ENCODE measurements at regions not wholly inside any gene's neighbourhood (a gene's known extent, or its start where the extent isn't known, plus 50 kb on each side); places are given as distances from the start of the nearest gene placed in this dataset.
A peak's percentile ranks its signal among the peaks of the same experiment; 100 is the strongest.
"Not testable (repeated sequence)": the region's sequence is repeated elsewhere in the genome, so short reads cannot be mapped to it uniquely, and the experiment has no call there.

DNA sequence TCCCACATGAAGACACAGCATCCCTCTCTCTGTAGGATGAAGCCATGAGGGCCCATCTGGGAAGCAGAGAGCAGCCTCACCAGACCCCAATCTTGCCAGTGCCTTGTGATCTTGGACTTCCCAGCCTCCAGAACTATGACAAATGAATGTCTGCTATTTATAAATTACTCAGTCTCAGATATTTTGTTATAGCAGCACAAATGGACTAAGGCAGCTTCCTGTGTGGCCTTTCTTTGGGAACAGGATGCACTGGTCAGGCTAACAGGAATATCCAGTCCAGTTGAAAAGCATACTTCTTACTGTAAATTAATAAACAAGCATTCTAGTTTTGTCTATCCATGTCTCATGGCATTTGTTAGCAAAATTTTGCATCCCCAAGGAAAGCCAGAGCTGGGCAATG lies 134.1 kb upstream of the ETV3 start:
- no peak overlapping the region for H3K4me3 ChIP-seq (ENCODE audit: low read depth, low read length)

DNA sequence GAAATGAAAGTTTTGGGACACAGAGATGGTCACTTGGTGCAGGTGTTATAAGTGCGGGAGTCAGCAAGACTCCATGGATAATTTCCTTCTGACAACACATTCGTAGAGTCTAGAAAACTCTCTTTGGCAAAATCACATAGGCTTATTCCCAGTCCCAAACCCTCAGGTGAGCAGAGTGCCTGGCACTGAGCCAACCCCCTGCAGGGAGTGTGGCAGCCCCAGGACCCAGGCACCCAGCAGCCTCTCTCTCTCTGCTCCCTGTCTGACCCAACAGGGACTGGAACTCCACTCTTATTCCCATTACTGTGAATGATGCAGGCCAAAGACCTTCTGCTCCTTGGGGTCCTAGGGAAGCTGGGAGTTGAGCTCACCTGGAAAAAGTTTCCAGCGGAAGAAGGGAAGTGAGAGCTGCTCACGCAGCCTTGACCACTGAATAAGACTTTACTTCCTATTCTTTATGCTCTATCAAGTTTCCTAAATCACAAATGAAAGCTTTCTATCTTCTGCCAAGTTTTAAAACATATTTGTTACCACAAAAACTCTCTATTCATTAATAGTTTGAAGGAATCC lies 132.6 kb upstream of the ETV3 start:
- TF ChIP-seq, protein P1, sequence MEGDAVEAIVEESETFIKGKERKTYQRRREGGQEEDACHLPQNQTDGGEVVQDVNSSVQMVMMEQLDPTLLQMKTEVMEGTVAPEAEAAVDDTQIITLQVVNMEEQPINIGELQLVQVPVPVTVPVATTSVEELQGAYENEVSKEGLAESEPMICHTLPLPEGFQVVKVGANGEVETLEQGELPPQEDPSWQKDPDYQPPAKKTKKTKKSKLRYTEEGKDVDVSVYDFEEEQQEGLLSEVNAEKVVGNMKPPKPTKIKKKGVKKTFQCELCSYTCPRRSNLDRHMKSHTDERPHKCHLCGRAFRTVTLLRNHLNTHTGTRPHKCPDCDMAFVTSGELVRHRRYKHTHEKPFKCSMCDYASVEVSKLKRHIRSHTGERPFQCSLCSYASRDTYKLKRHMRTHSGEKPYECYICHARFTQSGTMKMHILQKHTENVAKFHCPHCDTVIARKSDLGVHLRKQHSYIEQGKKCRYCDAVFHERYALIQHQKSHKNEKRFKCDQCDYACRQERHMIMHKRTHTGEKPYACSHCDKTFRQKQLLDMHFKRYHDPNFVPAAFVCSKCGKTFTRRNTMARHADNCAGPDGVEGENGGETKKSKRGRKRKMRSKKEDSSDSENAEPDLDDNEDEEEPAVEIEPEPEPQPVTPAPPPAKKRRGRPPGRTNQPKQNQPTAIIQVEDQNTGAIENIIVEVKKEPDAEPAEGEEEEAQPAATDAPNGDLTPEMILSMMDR (IDR thresholded peaks at IDR 0.05; ENCODE audit: low read depth, low read length, missing control alignments), result no peak
- DNase-seq (ENCODE audit: low read depth), result no peak
- H3K4me3 ChIP-seq (ENCODE audit: low read depth, low read length), result no peak overlapping the region

More for the DNA sequence above, 134.1 kb upstream of the ETV3 start:
- no peak for DNase-seq (ENCODE audit: low read depth)
- TF ChIP-seq, protein P1 (IDR thresholded peaks at IDR 0.05; ENCODE audit: low read depth, low read length, missing control alignments), result no peak

DNA sequence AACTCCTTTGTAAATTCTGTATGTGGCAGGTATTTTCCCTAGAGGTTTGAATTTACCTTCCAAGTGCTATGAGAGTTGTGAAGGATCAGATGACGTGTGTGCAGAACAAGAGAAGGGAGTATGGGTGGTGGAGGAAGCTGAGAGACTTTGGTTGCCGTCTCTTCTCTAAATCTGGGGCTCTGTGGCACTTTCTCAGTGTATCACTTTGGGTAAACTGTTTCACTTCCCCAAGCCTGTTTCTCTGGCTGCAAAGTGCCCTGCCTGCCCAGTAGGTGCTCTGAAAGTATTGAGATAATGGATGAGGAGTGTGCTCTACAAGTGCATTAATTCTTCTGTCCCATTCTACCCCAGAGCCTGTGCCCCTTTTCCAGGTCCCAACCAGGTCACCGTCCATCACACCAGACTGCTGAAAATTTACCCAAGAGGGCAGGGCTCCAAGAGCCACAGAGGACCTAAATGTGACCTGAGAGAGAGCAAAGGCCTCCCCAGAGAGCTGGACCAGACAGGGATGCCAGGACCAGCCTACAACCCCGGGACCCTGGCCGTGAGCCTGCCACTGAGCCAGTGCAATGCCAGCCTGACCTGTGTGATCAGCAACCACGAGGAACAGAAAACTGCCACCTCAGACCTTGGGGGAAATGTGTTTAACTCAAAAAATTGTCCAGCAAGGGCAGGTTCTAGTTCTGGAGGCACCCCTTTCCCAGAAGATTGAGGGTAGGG lies 131.6 kb upstream of the ETV3 start:
- no peak overlapping the region for H3K4me3 ChIP-seq (ENCODE audit: low read depth, low read length)
- DNase-seq (ENCODE audit: low read depth), result peak; percentile 12
- TF ChIP-seq, protein P1 (IDR thresholded peaks at IDR 0.05; ENCODE audit: low read depth, low read length, missing control alignments), result no peak

DNA sequence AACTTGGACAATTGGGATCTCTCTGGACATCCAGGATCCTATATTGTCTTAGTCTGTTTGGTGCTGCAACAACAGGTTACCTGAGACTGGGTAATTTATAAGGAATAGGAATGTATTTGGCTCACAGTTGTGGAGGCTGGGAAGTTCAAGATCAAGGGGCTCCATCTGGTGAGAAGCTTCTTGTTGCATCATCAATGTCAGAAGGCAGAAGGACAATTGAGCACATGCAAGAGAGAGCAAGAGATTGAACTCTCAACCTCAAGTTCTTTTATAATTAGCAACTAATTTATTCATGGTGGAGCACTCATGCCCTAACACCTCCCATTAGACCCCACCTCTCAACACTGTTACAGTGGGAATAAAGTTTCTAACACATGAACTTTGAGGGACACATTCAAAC lies 124.7 kb upstream of the ETV3 start:
- DNase-seq (ENCODE audit: low read depth), result no peak
- TF ChIP-seq, protein P1 (IDR thresholded peaks at IDR 0.05; ENCODE audit: low read depth, low read length, missing control alignments), result no peak
- no peak overlapping the region for H3K4me3 ChIP-seq (ENCODE audit: low read depth, low read length)

DNA sequence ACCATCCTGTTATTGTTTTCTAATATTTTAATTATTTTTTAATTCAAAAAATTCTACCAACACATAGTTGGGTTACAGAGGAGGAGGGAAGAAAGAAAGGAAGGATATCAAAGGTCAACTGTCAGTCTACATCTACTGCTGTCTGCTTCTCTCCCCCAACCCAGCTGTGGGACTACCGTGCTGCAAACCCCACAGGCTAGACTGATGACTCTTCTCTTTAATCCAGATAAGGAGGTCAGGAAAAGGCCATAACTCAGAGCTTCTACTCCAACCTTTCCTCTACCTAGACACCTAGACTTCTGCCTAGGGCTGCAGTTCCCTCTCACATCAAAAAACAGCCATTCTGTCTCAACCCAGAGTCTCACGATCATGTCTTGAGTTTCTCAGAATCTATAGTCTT lies 124.2 kb upstream of the ETV3 start:
- TF ChIP-seq, protein P1 (IDR thresholded peaks at IDR 0.05; ENCODE audit: low read depth, low read length, missing control alignments), result no peak
- DNase-seq (ENCODE audit: low read depth), result no peak
- H3K4me3 ChIP-seq (ENCODE audit: low read depth, low read length), result no peak overlapping the region

DNA sequence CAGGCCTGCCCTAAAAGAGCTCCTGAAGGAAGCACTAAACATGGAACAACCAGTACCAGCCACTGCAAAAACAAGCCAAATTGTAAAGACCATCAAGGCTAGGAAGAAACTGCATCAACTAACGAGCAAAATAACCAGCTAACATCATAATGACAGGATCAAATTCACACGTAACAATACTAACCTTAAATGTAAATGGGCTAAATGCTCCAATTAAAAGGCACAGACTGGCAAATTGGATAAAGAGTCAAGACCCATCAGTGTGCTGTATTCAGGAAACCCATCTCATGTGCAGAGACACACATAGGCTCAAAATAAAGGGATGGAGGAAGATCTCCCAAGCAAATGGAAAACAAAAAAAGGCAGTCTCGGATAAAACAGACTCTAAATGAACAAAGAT lies 117.7 kb upstream of the ETV3 start:
- DNase-seq (ENCODE audit: low read depth), result not testable (repeated sequence)

DNA sequence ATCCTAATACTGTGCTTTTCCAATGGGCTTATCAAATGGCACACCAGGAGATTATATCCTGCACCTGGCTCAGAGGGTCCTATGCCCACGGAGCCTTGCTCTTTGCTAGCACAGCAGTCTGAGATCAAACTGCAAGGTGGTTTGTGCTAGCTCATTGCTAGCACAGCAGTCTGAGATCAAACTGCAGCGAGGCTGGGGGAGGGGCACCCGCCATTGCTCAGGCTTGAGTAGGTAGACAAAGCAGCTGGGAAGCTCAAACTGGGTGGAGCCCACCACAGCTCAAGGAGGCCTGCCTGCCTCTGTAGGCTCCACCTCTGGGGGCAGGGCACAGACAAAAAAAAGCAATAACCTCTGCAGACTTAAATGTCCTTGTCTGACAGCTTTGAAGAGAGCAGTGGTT lies 116.0 kb upstream of the ETV3 start:
- not testable (repeated sequence) for H3K4me3 ChIP-seq (ENCODE audit: low read depth, low read length); DNase-seq (ENCODE audit: low read depth)

More for the DNA sequence above, 117.7 kb upstream of the ETV3 start:
- not testable (repeated sequence) for H3K4me3 ChIP-seq (ENCODE audit: low read depth, low read length)

DNA sequence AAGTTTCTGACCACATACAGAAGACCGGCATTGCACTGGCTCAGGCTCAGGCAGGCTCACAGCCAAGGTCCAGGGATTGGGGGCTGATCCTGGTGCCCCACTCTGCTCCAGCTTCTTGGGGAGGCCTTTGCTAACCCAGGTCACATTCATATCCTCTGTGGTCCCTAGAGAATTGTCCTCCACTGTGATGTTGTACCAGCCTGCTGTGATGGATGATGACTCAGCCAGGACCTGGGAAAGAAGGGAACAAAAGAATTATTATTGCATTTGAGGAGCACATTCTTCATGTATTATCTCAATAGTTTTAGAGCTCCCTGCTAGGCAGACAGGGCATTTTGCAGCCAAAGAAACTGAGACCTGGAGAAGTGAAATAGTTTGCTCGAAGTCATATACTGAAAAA lies 114.3 kb upstream of the ETV3 start:
- TF ChIP-seq, protein P1 (IDR thresholded peaks at IDR 0.05; ENCODE audit: low read depth, low read length, missing control alignments), result no peak
- H3K4me3 ChIP-seq (ENCODE audit: low read depth, low read length), result no peak overlapping the region
- DNase-seq (ENCODE audit: low read depth), result no peak
